ENCODE measurements at regions not wholly inside any gene's neighbourhood (a gene's known extent, or its start where the extent isn't known, plus 50 kb on each side); places are given as distances from the start of the nearest gene placed in this dataset.

- Mint-ChIP-seq H3K4me1 (ENCODE audit: low read depth, unreplicated experiment) (peaks cover 9% of the 10 kb centered on the region), H3K27me3 (ENCODE audit: insufficient read depth, unreplicated experiment) (peaks cover 5% of the 10 kb centered on the region), H3K9me3 (ENCODE audit: unreplicated experiment) (no peaks in the 10 kb centered on the region), H3K36me3 (ENCODE audit: insufficient read depth, unreplicated experiment) (no peaks in the 10 kb centered on the region), H3K27ac (ENCODE audit: unreplicated experiment) (no peak overlapping the region), H3K4me3 (ENCODE audit: unreplicated experiment) (no peak overlapping the region)
- no peaks in the 10 kb centered on the region for H3K27me3 ChIP-seq (replicated peaks; ENCODE audit: control insufficient read depth, insufficient read depth, low read length)
- H3K9me3 ChIP-seq: no peaks in the 10 kb centered on the region
- no peak for TF ChIP-seq CTCF (IDR thresholded peaks at IDR 0.05; ENCODE audit: insufficient read depth in 1 of 2, low read depth in 1 of 2, low read length in 1 of 2, severe bottlenecking in 1 of 2, unreplicated experiment in 1 of 2)
- H3K4me1 ChIP-seq: peaks cover 15% of the 10 kb centered on the region; the same call in 1 of the 2 replicates
- no TSS peak for BruUV-seq (replicated peaks)
- no peaks in the 10 kb centered on the region for H3K36me3 ChIP-seq (ENCODE audit: control insufficient read depth, insufficient read depth, low read length)
- POLR2A ChIA-PET: interaction anchor here (0.6 kb wide), 1 partner anchor 24 kb away, joined by 3 read pairs; no protein-coding TSS in a partner anchor
- CTCF ChIA-PET: no interaction called here
- intact Hi-C loops (cut with micrococcal nuclease; ENCODE audit: unreplicated experiment): no loop called here
- DNase-seq: no peak
- H3K4me3 ChIP-seq (ENCODE audit: low read depth, low read length): no peak overlapping the region
These were observed 81.5 kb upstream of the CDIN1 start for GRCh38 chr15:36497901-36498300.

GRCh38 chr15:36498401-36498800 is 81.0 kb upstream of the CDIN1 start:
- Mint-ChIP-seq H3K9me3 (ENCODE audit: unreplicated experiment) (no peaks in the 10 kb centered on the region), H3K36me3 (ENCODE audit: insufficient read depth, unreplicated experiment) (no peaks in the 10 kb centered on the region), H3K4me3 (ENCODE audit: unreplicated experiment) (no peak overlapping the region), H3K4me1 (ENCODE audit: low read depth, unreplicated experiment) (peaks cover 9% of the 10 kb centered on the region), H3K27ac (ENCODE audit: unreplicated experiment) (no peak overlapping the region), H3K27me3 (ENCODE audit: insufficient read depth, unreplicated experiment) (peaks cover 5% of the 10 kb centered on the region)
- BruUV-seq (replicated peaks): no TSS peak
- no peak for DNase-seq
- H3K27me3 ChIP-seq (replicated peaks; ENCODE audit: control insufficient read depth, insufficient read depth, low read length): no peaks in the 10 kb centered on the region
- no peak overlapping the region for H3K4me3 ChIP-seq (ENCODE audit: low read depth, low read length)
- H3K36me3 ChIP-seq (ENCODE audit: control insufficient read depth, insufficient read depth, low read length): no peaks in the 10 kb centered on the region
- ChIA-PET POLR2A (no interaction called here), CTCF (no interaction called here)
- TF ChIP-seq CTCF (IDR thresholded peaks at IDR 0.05; ENCODE audit: insufficient read depth in 1 of 2, low read depth in 1 of 2, low read length in 1 of 2, severe bottlenecking in 1 of 2, unreplicated experiment in 1 of 2): no peak
- intact Hi-C loops (cut with micrococcal nuclease; ENCODE audit: unreplicated experiment): no loop called here
- peaks cover 17% of the 10 kb centered on the region; the same call in 1 of the 2 replicates for H3K4me1 ChIP-seq
- no peaks in the 10 kb centered on the region for H3K9me3 ChIP-seq

GRCh38 chr15:36498916-36499315 is 80.5 kb upstream of the CDIN1 start:
- BruUV-seq (replicated peaks): no TSS peak
- no peaks in the 10 kb centered on the region for H3K9me3 Mint-ChIP-seq (ENCODE audit: unreplicated experiment)
- peaks cover 17% of the 10 kb centered on the region; the same call in 1 of the 2 replicates for H3K4me1 ChIP-seq
- no peak for TF ChIP-seq CTCF (IDR thresholded peaks at IDR 0.05; ENCODE audit: insufficient read depth in 1 of 2, low read depth in 1 of 2, low read length in 1 of 2, severe bottlenecking in 1 of 2, unreplicated experiment in 1 of 2)
- CTCF ChIA-PET: interaction anchor here (0.5 kb wide), 1 partner anchor 601 kb away, joined by 3 read pairs; the partner anchor contains the start of gene MEIS2
- H3K27me3 ChIP-seq (replicated peaks; ENCODE audit: control insufficient read depth, insufficient read depth, low read length): no peaks in the 10 kb centered on the region
- no peak overlapping the region for H3K4me3 ChIP-seq (ENCODE audit: low read depth, low read length)
- intact Hi-C loops (cut with micrococcal nuclease; ENCODE audit: unreplicated experiment): no loop called here
- no peaks in the 10 kb centered on the region for H3K36me3 ChIP-seq (ENCODE audit: control insufficient read depth, insufficient read depth, low read length)
- H3K27me3 Mint-ChIP-seq (ENCODE audit: insufficient read depth, unreplicated experiment): peaks cover 5% of the 10 kb centered on the region
- no peaks in the 10 kb centered on the region for H3K36me3 Mint-ChIP-seq (ENCODE audit: insufficient read depth, unreplicated experiment)
- H3K27ac Mint-ChIP-seq (ENCODE audit: unreplicated experiment): no peak overlapping the region
- no peak for DNase-seq
- no peaks in the 10 kb centered on the region for H3K9me3 ChIP-seq
- H3K4me1 Mint-ChIP-seq (ENCODE audit: low read depth, unreplicated experiment): peaks cover 9% of the 10 kb centered on the region
- POLR2A ChIA-PET: no interaction called here
- no peak overlapping the region for H3K4me3 Mint-ChIP-seq (ENCODE audit: unreplicated experiment)

All from Caco-2 (cell line).